Omental fat pad (tissue), 3 donors: ENCODE measurements at regions not wholly inside any gene's neighbourhood (a gene's known extent, or its start where the extent isn't known, plus 50 kb on each side); places are given as distances from the start of the nearest gene placed in this dataset.

ENCODE experiments used
- ATAC-seq: fragments of 150-250 bp; one replicate; pipeline ENCODE4 v1.9.1; 2016; ENCODE audit warnings: mild to moderate bottlenecking, moderate library complexity; ENCODE audit not compliant: low FRiP score
- DNase-seq: peaks from one replicate; pipeline ENCODE4 v3.0.0-alpha.2; 2019; ENCODE audit warnings: low spot score
- CTCF ChIP-seq, 3 donors: fragments of 450-650 bp; IDR thresholded peaks; one replicate each; pipeline ENCODE4 v1.5.1; 2016 to 2017; ENCODE audit warnings: antibody characterized with exemption in 3 of 3, mild to moderate bottlenecking in 3 of 3, moderate library complexity in 2 of 3

GRCh38 chr14:101476916-101477553, 84.3 kb upstream of the DIO3 start:
- no peak for ATAC-seq
- peak; percentile 2 for DNase-seq
- no peak for TF ChIP-seq CTCF (IDR thresholded peaks at IDR 0.05)

DNA sequence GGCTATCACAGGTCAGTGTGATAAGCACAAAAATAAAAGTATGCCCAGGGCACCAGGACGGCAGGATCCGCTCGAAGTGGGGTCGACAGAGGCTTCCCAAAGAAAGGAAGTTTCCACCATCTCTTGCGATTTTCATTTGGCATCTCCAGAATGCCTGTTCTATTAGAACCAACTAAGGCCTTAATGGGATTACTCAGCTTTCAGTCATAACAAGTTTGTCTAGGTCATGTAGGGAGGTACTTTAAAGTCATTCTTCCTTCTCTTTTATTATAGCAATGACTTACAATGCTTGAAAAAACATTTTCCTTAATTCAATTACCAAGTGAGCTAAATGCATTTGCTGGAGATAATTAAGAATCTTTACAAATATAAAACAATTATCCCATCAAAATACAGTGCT, 83.6 kb upstream of the DIO3 start:
- no peak for ATAC-seq
- no peak for DNase-seq
- no peak for TF ChIP-seq CTCF (IDR thresholded peaks at IDR 0.05)

DNA sequence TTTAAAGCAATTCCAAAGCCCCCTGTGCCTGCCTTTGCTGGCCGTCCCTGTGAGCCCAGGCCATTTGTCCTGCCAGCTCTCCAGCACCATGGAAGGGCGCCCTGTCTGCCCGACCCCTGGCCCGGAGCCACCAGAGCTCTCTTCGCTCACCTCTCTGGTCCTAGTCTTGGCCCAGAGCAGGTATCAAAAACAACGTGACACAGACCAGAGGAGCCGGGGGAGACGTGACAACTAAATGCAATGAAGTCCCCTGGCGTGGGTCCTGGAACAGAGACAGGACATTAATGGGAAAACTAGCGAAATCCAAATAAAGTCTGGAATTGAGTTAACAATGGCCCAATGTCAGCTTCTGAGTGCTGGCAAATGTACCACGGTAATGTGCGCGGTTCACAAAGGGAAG, 83.2 kb upstream of the DIO3 start:
- ATAC-seq (no peak), DNase-seq (peak; percentile 5)
- no peak for TF ChIP-seq CTCF (IDR thresholded peaks at IDR 0.05)

- no peak for ATAC-seq
- peak; percentile 5 for DNase-seq
- no peak for TF ChIP-seq CTCF (IDR thresholded peaks at IDR 0.05)
These were observed 82.4 kb upstream of the DIO3 start for GRCh38 chr14:101478796-101479410.

DNA sequence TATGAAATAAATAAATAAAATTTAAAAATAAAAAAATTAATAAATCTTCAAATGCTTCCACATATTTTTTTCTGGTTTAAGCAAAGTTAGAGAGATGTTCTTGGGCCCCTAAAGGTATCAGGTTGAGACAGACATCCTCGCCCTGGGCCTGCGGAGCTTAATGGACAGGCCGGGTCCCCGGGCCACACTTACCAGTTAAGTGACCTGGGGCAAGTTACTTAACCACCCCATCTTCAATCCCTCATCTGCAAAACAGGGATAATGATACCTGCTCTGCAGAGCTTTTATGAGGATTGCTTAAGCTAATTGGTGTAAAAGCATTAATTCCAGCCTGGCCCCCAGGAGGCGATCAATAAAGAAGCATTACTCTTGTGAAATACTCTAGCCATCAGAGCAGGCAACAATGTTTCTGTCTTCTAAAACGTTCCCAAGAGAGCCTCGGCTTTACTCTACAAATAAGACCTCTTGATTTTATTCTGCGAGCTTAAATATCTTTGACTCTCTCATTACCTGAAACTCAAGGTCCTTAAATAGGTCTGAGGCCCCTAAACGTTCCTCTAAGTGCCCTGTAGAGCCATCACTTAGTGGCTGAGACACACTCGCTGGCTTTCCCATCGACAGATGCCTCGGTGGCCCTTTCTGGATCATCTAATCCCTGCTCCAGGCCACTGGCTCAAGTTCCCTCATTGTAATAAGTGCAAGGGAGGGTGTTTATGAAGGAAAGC, 81.1 kb upstream of the DIO3 start:
- DNase-seq: peak; percentile 7
- no peak for TF ChIP-seq CTCF (IDR thresholded peaks at IDR 0.05)
- no peak for ATAC-seq

GRCh38 chr14:101480747-101481530, 80.4 kb upstream of the DIO3 start:
- ATAC-seq (peak; percentile 90), DNase-seq (peak; percentile 24)
- no peak for TF ChIP-seq CTCF (IDR thresholded peaks at IDR 0.05)
